Glutamatergic neuron (in vitro differentiated cells): ENCODE measurements at regions not wholly inside any gene's neighbourhood (a gene's known extent, or its start where the extent isn't known, plus 50 kb on each side); places are given as distances from the start of the nearest gene placed in this dataset.

ENCODE experiments used
- DNase-seq: peaks from one replicate; pipeline ENCODE4 v3.0.0; 2022
- H3K27ac Mint-ChIP-seq: one replicate; pipeline ENCODE4 v1.8.0; 2020; ENCODE audit warnings: mild to moderate bottlenecking, mixed read lengths, inconsistent platforms; ENCODE audit not compliant: unreplicated experiment
- H3K27me3 Mint-ChIP-seq: one replicate; pipeline ENCODE4 v1.8.0; 2020; ENCODE audit warnings: mild to moderate bottlenecking, moderate library complexity, mixed read lengths, inconsistent platforms; ENCODE audit not compliant: unreplicated experiment
- H3K36me3 Mint-ChIP-seq: one replicate; pipeline ENCODE4 v1.8.0; 2020; ENCODE audit warnings: mild to moderate bottlenecking, mixed read lengths, inconsistent platforms; ENCODE audit not compliant: unreplicated experiment
- H3K4me1 Mint-ChIP-seq: one replicate; pipeline ENCODE4 v1.8.0; 2020; ENCODE audit warnings: mild to moderate bottlenecking, low read depth, mixed read lengths, inconsistent platforms; ENCODE audit not compliant: unreplicated experiment
- H3K4me3 Mint-ChIP-seq: one replicate; pipeline ENCODE4 v1.8.0; 2020; ENCODE audit warnings: mild to moderate bottlenecking, mixed read lengths, inconsistent platforms; ENCODE audit not compliant: unreplicated experiment
- H3K9me3 Mint-ChIP-seq: one replicate; pipeline ENCODE4 v1.8.0; 2020; ENCODE audit warnings: mild to moderate bottlenecking, moderate library complexity, mixed read lengths, inconsistent platforms; ENCODE audit not compliant: unreplicated experiment
- TF ChIP-seq, protein P1 (sequence below): fragments of 200-600 bp; sonication (generic); IDR thresholded peaks from one replicate; pipeline ENCODE4 v1.5.0; 2021; ENCODE audit not compliant: partially characterized antibody, unreplicated experiment

DNA sequence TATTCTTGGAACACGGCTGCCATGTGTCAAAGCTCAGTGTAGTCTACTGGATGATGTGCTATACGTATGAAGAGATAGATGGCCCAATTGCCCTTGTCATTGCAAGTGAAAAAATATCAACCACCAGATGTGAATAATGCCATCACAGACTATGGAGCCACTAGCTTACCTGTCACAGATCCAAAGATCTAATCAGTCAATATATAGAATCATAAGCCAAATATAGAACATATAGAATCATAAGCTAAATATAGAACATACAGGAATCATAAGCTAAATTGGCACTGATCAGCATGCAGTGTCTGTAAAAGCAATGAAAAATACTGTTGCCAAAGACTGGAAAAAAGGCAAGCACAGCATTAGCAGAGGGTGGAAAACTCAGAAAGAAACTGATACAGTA is 1656.9 kb upstream of the RAG2 start:
- Mint-ChIP-seq H3K36me3 (peaks cover 4% of the 10 kb centered on the region), H3K4me3 (no peak overlapping the region), H3K9me3 (no peaks in the 10 kb centered on the region), H3K27ac (no peak overlapping the region), H3K27me3 (no peaks in the 10 kb centered on the region), H3K4me1 (no peaks in the 10 kb centered on the region)
- no peak for DNase-seq
- TF ChIP-seq, protein P1, sequence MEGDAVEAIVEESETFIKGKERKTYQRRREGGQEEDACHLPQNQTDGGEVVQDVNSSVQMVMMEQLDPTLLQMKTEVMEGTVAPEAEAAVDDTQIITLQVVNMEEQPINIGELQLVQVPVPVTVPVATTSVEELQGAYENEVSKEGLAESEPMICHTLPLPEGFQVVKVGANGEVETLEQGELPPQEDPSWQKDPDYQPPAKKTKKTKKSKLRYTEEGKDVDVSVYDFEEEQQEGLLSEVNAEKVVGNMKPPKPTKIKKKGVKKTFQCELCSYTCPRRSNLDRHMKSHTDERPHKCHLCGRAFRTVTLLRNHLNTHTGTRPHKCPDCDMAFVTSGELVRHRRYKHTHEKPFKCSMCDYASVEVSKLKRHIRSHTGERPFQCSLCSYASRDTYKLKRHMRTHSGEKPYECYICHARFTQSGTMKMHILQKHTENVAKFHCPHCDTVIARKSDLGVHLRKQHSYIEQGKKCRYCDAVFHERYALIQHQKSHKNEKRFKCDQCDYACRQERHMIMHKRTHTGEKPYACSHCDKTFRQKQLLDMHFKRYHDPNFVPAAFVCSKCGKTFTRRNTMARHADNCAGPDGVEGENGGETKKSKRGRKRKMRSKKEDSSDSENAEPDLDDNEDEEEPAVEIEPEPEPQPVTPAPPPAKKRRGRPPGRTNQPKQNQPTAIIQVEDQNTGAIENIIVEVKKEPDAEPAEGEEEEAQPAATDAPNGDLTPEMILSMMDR, result no peak

DNA sequence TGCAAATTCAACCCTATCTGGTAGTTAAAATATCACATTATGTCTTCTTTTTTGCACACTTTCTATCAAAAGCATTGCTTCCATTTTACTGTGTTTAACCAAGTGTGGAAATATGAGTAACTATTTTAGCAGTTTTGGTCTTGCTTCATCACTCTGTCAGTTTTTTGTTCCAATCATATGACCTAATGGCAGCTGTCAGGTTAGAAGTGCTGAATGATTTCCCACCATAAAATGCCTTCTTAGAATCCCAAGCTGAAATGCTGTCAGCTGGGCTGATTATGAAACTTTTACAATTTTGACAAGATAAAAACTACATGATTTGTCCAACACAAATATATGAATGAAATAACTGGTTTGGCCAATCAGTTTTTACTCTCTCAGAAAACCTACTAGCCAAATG is 1654.6 kb upstream of the RAG2 start:
- Mint-ChIP-seq H3K27me3 (no peaks in the 10 kb centered on the region), H3K4me1 (no peaks in the 10 kb centered on the region), H3K4me3 (no peak overlapping the region), H3K36me3 (peaks cover 4% of the 10 kb centered on the region), H3K9me3 (no peaks in the 10 kb centered on the region), H3K27ac (no peak overlapping the region)
- TF ChIP-seq, protein P1, result no peak
- DNase-seq, result no peak

DNA sequence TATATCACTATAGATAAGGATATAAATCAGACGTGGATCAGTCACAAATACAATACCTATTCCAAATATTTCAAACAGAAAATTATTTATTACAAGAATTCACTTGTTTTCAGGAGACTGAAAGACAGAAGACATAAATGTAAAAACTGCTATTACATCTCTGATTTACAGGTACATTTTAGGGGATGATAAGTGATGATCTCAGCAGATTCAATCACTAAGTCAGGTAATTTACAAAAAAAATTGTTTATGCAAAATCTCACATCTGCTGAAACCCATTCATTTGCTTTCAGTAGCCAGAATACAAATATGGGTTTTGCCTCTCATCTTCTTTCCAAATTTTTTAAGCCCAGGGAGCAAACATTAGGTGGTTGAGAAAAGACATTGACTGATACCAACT is 1648.4 kb upstream of the RAG2 start:
- no peaks in the 10 kb centered on the region for H3K27me3 Mint-ChIP-seq
- H3K9me3 Mint-ChIP-seq, result no peaks in the 10 kb centered on the region
- H3K4me3 Mint-ChIP-seq, result no peak overlapping the region
- peaks cover 3% of the 10 kb centered on the region for H3K36me3 Mint-ChIP-seq
- H3K27ac Mint-ChIP-seq, result no peak overlapping the region
- DNase-seq, result no peak
- no peaks in the 10 kb centered on the region for H3K4me1 Mint-ChIP-seq
- TF ChIP-seq, protein P1, result no peak

DNA sequence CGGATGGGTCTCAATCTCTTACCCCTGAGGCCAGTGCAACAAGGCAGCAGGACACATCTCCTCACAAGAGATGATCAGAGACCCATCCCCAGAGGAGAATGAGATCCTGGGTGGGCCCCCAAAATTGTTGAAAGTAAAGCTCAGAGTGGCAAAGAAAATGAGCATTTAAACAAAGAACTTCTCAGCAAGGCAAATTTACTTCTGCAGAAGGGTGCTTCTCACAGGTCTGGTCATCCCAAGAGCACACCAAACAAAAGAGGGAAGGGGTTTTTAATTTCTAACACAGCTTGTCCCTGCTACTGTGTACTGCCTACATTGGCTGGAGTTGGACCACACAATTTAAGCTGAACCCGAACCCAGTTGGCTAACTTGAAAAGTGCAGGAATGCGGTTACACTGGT is 1628.6 kb upstream of the RAG2 start:
- no peak for DNase-seq
- Mint-ChIP-seq H3K27me3 (peaks cover 2% of the 10 kb centered on the region), H3K9me3 (peaks cover 11% of the 10 kb centered on the region), H3K27ac (no peak overlapping the region), H3K36me3 (peaks cover 30% of the 10 kb centered on the region), H3K4me1 (no peaks in the 10 kb centered on the region), H3K4me3 (no peak overlapping the region)
- TF ChIP-seq, protein P1, result no peak

DNA sequence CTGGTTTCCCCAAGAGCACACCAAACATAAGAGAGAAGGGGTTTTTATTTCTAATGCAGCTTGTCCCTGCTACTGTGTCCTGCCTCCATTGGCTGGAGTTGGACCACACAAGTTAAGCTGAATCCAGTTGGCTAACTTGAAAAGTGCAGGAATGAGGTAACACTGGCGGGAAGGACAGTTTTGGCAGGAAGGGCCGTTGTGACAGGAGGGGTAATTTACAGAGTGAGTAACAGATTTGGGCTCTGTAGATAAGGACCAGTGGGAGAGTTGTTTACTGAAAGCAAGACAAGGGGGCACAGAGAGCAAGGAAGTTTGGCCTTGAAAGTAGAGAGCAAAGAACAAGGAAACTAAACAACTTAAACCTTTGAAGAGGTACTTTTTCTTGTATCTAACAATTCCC is 1623.3 kb upstream of the RAG2 start:
- no peak overlapping the region for H3K27ac Mint-ChIP-seq
- TF ChIP-seq, protein P1, result no peak
- H3K36me3 Mint-ChIP-seq, result peaks cover 12% of the 10 kb centered on the region
- peaks cover 7% of the 10 kb centered on the region for H3K9me3 Mint-ChIP-seq
- H3K4me3 Mint-ChIP-seq, result no peak overlapping the region
- peaks cover 2% of the 10 kb centered on the region for H3K27me3 Mint-ChIP-seq
- no peak for DNase-seq
- no peaks in the 10 kb centered on the region for H3K4me1 Mint-ChIP-seq
